Colon (tissue), 2 donors: ENCODE measurements at regions not wholly inside any gene's neighbourhood (a gene's known extent, or its start where the extent isn't known, plus 50 kb on each side); places are given as distances from the start of the nearest gene placed in this dataset.
"Not testable (repeated sequence)": the region's sequence is repeated elsewhere in the genome, so short reads cannot be mapped to it uniquely, and the experiment has no call there.

Experiments used
- FAIRE-seq: peaks from 2 replicates; lab custom pipeline; 2012; peaks lifted over from hg19 to GRCh38; lab: Jason Lieb, UNC
- donor health status: control.
- donor health status: control.

DNA sequence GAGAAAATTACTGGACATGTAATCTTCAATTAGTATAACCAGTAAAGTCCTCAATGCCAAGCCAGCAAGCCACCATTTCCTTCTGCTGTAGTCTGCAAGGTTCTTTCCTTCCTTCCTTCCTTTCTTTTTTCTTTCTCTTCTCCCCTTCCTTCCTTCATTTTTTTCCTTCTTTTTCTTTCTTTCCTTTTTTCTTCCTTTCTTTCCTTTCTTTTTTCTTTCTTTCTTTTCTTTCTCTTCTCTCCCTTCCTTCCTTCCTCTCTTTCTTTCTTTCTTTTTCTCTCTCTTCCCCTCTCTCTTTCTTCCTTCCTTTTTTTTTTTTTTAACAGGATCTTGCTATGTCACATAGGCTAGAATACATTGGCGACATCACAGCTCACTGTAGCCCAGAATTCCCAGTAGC, 369.8 kb downstream of the SEMA3D start:
- no peak for FAIRE-seq

DNA sequence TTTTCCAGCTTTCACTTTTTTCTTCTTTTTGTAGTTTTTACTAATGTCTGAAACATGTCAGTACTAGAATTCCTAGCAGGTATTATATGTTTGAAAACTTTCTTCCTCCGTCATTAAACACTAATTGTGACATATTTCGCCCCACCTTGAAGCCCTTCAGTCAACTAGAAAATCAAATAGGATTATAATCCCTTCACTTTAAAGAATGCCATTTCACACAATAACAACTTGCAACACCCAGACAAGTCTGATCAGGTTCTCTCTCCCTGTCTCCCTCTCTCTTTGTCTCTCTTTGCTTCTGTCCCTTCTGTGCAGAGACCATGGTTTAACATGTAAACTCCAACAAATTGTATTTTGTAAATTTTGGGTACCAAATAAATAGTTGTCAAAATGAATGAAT, 373.5 kb downstream of the SEMA3D start:
- FAIRE-seq = no peak

DNA sequence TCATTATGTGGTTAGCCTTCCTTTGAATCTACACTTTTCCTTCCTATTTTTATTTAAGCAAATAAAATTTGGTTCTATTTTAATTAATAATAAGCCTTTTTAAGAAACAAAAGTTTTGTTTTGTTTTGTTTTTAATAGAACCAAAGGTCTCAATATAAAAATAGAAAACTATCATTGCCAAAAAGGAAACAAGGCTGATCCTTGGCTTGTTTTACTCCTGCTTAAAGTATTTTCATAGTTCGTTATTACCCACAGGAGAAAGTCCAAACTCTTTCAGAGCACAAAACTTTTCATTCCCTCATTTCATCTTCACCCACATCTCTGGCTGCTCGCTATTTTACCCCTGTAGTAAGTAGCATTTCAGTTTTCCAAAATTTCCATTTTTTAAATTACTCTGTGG, 374.8 kb downstream of the SEMA3D start:
- no peak for FAIRE-seq

DNA sequence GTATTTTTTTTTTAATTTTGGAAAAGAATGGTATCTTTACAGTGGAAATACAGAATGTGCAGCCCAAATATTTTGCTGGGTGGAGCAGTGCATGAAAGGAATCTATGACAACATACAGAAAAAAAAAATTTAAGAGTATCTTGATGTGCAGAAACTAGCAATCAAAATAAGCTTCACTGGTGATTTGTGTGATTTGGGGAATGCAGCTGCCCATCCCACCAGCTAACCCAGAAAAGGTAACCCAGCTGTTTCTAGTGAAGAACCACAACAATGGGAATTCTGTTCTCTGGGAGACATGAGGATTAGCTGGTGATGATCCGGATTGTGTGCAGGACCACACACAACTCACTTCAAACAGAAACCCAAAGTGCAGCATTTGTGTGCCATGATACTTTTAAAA, 375.5 kb downstream of the SEMA3D start:
- FAIRE-seq = no peak

DNA sequence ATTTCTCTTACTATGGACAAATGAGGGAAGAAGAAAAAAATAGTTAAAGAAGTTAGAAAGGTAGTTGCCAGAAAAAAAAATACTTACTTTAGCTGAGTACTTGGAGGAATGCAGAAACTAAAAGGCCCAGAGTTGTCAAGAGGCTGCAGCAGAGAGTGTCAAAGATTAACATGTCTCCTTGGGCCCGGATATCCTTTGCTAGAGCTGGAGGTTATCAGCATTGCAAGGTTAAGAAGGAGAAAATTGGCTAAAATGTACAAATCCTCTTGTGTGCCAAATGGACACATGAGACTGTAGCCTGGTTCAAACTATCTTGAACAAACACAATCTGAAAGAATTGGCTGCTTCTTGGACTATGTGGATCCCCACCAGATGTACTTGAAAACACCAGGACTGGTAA, 377.0 kb downstream of the SEMA3D start:
- no peak for FAIRE-seq

DNA sequence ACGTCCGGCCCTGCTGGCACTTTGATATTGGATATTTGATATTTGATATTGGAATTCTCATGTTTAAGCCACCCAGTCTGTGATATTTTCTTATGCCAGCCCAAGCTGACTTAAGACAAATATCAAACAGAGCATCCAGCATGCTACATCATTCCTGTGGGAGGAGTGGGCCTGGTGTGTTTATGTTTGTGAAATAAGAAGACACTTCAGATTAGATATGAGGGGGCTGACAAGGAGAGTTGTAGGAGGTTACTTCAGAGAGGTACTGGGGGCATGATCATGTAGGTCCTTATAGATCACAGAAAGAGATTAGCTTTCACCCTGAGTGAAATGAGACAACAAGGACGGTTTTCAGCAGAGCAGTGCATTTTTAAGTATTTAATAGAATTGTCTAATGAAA, 382.9 kb downstream of the SEMA3D start:
- FAIRE-seq = no peak

DNA sequence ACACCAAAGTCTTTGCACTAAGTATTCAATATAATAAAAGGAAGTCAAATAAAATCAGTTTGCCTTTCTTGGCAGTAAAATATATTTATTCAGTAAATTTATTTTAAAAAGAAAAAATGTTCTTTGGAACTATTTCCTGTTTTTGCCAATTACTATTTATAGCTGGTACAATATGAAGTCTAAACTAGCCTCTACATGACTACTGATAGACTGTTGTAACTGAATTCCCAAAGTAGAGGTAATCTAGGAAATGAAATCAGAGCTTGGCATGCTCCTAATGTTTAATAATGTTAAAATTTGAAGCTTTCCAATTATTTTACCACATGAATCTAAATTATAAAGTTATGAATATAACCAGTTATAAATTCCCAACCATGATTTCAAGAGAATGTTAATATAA, 385.5 kb downstream of the SEMA3D start:
- FAIRE-seq = no peak

DNA sequence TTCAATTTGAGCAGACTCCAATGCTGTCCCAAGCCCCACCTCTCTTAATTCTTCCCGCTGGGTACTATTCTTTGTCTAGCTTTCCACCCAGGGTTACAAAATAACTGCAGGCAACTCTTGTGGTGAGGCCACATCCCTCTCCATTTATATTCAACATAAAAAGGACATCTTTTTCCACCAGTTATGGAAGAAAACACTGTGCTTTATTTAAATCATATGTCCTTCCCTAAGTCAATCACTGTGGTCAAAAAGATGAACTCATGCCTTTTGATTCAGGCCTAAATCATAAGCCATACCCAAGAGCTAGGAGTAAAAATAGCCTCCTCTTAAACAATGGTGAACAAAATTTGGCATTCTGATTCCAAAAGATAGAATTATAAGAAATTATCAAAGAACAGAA, 386.0 kb downstream of the SEMA3D start:
- no peak for FAIRE-seq

DNA sequence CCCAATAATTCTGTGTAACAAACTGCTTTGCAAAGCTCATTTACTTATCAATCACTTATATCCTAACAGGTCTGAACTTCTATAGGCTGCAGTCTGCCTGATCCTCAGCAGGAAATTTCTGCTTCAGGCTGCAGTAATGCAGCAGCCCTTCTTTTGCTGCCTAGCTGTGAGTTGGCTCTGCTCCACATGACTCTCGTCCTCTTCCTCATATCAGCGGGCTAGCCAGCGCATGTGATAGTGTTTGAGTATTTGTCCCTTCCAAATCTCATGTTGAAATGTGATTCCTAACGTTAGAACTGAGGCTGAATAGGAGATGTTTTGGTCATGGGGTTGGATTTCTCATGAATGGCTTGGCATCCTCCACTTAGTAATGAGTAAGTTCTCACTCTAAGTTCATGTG, 387.8 kb downstream of the SEMA3D start:
- FAIRE-seq = no peak

DNA sequence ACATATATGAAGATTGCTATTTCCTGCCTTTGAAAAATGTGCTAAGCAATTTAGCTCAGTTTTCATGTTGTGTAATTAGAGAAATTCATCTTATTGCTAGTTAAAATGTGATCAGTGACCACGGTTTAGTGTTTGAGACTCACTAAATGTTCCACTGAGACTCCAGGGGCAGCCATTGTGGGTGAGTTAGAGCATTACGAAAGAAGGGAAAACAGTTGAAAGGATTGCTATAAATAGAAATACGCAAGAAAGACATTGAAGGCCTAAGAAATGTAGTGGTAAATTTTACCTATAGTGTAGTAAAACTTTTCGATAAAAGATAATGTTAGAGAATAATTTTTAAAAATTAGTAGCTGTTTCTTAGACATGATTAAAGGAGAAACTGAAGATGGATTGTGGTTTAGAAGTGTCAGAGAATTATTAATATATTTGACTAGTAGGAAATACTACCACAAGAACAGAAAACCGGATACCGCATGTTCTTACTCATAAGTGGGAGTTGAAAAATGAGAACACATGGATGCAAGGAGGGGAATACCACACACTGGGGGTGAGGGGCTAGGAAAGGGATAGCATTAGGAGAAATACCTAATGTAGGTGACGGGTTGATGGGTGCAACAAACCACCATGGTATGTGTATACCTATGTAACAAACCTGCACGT, 394.5 kb downstream of the SEMA3D start:
- no peak for FAIRE-seq

DNA sequence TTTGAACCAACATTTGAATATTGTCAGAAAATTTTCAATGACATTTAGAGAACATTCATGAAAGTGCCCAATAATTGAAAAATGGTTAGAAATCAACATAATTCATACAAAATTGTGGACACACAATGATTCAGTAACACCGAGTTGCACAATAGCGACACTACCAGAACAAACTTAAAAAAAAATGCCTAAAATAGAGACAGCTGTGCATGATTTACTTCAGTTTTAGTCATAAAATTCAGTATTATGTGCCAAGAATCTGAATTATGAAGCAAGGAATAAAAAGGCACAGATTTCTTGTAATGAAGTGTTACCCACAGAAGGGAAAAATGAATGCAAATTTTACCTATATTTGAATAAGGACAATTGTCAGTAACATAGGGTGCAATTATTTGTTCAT, 396.0 kb downstream of the SEMA3D start:
- FAIRE-seq = no peak

DNA sequence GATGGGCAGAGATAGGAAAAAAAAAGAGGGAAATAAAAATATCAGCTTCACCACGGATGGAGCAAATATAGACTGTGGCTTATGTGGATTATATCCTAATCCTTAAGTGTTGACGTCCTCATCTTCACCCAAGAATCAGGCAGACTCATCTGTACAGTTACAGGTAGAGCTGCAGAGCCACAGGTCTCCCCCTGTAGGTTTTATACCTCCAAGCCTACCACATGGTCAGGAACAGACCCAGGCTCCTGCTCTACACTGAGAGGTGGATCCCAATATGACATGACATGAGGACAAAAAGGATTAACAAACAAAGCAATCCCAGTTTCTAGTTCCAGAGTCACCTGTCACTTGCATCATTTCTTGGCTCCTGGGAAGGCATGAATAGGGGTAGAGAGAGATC, 400.8 kb downstream of the SEMA3D start:
- no peak for FAIRE-seq

DNA sequence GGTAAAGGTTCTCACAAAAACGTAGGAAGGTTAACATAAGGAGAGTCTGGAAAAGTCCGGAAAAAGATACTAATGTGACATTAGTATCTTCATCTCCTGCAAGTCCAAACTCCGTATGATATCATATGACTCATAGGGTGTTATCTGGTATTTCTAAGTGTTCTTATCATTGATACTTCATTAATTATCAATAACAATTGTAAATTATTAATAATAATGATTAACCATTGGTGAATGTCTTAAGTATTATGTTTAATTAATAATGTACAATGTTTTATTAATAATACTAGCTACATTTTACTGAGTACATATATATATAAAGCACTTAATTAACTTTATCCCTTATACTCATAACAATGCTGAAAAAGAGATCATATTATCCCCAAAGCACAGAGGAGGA, 402.4 kb downstream of the SEMA3D start:
- FAIRE-seq = no peak

DNA sequence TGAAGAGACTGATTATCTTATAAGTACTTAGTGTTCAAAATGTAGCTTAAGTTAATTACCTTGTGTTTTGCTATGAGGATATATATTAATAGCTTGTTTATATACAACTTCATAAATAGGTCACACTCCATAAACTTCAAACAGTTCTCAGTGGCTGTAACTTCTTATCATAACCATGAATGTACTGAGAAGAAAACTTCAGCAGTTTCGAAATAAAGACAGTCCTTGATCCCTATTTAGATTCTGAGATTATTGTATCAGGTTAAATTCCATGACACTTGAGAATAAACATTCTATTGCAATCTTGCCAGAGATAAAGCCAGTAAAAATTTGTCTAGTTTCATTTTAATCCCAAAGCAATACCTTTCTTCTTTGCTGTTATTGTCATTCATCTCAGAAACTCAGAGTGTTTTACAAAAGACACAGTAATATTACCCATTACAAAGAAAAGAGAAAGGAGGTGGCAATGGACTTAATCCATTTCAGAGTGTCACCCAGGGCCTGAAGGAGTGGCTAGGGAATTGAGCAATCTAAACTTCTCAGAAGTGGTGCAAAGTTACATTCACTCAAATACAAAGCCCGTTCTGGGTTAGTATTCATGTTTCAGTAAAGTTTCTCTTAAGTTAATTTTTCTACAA, 403.6 kb downstream of the SEMA3D start:
- FAIRE-seq = no peak

DNA sequence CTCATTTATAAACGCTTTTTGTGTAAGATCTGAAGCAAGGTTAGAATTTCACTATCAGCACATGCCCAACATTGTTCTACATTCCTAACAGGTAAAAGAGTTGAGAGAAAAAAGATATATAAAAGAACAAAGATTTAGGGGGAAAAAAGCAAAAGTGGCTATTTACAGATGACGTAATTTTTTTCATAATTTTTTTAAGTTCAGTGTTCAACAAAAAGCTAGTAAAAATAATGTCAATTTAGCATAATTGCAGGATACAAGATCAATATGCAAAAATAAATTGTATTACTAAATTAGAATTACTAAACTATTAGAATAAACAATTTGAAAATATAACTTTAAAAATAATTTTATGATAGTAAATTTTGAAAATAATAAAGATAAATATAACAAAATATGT, 405.0 kb downstream of the SEMA3D start:
- FAIRE-seq = no peak

DNA sequence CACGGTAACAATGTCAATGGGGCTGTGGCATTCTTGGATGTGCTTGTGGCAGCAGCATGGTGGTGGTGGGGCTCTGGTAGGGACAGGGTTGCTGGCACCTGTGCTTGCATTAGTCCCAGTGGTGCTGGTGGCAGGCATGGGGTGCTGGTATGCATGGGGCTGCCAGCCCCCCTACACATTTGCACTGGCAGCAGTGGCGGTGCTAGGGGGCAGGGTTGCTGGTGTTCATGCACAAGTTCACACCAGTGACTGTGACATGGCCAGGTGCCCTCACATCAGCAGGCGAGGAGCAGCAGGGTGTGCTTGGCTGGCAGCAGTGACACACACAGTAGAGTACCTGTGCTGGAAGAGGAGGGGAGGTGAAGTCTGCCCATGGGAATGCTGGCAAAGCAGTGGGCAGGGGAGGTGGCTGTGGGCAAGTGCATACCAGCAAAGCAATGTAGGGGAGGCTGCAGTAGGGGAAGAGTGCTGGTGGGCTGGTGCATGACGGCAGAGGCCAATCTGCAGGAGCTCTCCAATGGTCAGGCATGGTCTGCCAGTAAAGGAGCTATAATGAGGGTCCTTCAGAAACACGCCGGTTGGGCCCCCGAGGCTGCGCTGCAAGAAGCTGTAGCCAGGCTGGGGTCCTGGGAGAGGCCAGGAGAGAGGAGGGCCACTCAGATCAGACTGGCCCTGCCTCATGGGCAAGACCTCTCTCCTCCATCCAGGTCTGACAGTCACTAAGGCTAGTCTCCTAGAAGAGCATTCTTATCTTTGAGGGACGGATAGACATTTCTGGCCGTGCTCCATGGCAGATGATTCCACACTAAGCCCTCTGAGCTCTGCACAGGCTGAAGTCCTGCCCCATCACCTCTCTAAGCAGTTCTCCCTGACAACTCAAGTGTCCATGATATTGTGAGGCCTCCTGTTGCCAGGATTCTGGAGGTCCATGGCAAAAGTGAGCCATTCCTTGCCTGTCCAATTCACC, 406.4 kb downstream of the SEMA3D start:
- FAIRE-seq = no peak

DNA sequence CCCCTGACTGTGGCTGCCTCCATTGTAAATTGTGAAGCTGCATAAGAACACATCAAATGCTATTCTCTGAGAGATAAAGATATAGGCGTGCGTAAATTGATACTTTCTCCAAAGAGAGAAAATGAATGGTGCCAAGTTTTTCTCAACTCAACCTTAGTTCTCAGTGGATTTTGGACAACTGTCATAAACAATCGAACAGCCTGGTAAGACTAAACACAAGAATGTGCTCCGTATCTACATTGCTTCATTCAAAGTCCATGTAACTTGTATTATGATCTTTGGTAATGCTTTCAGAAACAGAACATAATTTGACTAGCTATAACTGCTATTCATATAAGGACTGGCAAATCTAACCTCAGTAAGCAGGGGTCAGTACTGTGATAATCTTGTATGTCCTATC, 429.1 kb downstream of the SEMA3D start:
- no peak for FAIRE-seq

DNA sequence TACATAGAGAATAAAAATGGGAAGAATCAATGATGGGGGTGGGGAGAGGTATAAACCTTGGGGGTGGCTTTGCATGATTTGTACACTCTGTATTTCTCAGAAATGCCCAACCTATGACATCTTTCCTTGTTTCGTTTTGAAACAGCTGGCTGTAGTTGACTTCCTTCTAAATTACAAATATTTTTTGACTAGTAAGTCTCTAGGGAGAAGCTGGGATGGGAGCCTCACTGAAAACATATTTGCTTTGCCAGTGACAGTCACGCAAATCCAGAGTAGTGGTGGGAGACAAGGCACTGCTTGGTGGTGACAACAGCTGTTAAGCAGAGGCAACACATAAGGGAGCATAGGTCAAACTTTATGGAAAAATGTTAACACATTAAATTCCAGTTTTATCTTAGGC, 440.5 kb downstream of the SEMA3D start:
- FAIRE-seq = no peak

DNA sequence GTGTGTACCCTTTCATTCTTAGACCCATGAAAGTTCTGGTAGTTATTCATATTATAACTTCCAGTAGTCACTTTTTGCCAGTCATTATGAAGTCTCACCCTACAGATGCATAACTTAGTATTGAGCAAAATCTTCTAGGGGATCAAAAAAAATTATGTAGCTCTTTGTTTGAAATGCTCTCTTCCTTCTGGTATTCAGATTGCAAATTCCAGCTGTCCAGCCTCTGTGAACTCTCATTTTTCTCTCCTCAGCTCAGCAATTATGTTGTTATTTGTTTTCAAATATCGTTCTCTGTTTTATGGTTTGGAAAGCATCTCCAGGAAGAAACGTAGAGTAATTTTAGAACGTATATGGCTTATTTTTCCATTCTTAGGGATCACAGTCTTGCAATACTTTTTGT, 442.5 kb downstream of the SEMA3D start:
- FAIRE-seq = no peak

DNA sequence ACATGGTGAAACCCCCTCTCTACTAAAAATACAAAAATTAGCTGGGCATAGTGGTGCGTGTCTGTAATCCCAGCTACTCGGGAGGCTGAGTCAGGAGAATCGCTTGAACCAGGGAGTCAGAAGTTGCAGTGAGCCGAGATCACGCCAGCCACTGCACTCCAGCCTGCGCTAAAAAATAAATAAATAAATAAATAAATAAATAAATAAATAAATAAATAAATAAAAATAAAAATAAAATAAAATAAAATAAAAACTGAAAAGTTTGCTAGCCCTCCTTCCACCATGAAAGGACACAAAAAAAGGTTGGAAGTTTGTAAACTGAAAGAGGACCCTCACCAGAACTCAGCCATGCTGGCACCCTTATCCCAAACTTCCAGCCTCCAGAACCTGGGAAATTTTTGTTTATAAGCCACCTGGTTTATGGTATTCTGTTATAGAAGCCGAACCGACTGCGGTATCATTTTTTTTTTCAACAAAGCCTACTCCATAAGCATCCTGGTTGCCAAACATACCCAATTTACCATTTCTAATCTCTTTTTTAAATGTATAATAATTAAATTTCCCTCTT, 448.2 kb downstream of the SEMA3D start:
- FAIRE-seq = no peak

DNA sequence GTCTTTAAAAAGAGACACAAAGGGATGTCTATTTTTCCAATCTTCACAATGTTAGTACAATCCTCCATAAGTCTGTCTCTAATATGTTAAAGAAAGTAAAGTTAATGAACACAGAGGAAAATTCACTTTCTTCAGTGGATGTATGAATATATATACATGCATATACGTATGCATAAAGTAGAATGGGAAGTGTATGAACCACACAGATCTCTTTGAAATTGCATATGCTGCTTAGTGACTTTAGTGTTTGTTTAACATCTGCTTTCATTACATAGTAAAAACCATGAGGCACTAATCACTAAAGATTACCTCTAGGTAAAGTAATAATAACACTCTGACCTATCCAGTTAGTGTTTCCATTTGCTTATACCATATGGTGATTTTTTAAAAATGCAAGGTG, 451.2 kb downstream of the SEMA3D start:
- FAIRE-seq = no peak

DNA sequence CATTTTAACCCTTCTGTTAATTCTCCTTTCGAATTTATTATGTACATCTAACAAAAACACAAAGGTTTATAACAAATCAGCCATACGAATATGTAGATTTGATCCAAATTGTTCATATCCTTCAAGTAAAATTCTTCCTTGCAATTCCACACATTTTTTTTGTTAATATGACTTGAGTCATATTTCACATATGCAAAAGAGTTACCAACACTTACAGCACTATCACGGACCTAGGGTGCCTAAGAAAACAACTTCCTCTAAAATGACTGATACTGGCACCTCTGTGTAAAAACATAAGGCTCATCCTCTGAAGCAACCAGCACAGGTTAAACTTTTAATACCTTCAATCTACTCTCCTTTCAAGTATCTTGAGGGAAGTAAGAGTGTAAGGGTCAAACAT, 451.8 kb downstream of the SEMA3D start:
- FAIRE-seq = no peak

DNA sequence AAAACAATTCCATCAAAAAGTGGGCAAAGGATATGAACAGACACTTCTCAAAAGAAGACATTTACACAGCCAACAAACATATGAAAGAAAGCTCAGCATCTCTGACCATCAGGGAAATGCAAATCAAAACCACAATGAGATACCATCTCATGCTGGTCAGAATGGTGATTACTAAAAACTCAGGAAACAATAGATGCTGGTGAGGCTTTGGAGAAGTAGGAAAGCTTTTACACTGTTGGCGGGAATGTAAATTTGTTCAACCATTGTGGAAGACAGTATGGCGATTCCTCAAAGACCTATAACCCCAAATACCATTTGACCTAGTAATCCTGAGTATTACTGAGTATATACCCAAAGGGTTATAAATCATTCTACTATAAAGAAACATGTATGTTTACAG, 452.9 kb downstream of the SEMA3D start:
- FAIRE-seq = not testable (repeated sequence)
